ENCODE measurements at regions not wholly inside any gene's neighbourhood (a gene's known extent, or its start where the extent isn't known, plus 50 kb on each side); places are given as distances from the start of the nearest gene placed in this dataset.

DNA sequence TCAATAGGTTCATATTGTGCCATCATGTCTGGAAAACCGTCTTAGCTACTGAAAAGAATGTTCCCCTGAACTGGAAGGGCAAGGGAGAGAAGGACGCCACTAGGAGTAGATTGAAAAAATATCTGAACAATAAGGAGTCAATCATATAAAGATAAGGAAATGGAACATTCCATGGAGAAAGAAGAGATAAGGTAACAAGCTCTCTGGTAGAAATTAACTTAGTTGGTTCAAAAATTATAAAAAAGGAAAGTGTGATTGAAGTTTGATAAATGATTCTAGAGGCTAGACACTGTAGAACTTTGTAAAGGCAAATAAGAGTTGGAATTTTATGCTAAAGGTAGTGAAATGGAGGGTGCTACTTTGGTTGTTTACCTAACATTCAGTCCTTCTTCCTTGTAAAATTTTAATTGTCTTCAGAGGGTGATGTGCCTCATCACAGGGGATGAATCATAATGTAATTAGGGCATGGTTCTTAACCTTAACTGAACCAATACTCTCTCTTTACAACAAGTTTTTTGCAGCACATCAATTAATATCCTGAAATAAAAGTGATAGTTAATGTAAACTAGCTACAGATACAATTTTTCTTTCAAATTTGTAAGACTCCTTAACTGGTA, 135.5 kb downstream of the GPX5 start:
- POLR2A ChIA-PET (ENCODE audit: low non-redundant PET): no interaction called here
- no peak overlapping the region for H3K4me3 ChIP-seq (ENCODE audit: low read depth, low read length, poor library complexity, severe bottlenecking)
- DNase-seq (ENCODE audit: low spot score): no peak
- no peaks in the 10 kb centered on the region for H3K27me3 ChIP-seq (replicated peaks; ENCODE audit: insufficient read depth, low read depth, low read length, poor library complexity)
- H3K4me1 ChIP-seq (ENCODE audit: insufficient read depth, low read length, poor library complexity, severe bottlenecking): no peaks in the 10 kb centered on the region
- TF ChIP-seq, protein P1, sequence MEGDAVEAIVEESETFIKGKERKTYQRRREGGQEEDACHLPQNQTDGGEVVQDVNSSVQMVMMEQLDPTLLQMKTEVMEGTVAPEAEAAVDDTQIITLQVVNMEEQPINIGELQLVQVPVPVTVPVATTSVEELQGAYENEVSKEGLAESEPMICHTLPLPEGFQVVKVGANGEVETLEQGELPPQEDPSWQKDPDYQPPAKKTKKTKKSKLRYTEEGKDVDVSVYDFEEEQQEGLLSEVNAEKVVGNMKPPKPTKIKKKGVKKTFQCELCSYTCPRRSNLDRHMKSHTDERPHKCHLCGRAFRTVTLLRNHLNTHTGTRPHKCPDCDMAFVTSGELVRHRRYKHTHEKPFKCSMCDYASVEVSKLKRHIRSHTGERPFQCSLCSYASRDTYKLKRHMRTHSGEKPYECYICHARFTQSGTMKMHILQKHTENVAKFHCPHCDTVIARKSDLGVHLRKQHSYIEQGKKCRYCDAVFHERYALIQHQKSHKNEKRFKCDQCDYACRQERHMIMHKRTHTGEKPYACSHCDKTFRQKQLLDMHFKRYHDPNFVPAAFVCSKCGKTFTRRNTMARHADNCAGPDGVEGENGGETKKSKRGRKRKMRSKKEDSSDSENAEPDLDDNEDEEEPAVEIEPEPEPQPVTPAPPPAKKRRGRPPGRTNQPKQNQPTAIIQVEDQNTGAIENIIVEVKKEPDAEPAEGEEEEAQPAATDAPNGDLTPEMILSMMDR (conservative IDR thresholded peaks at IDR 0.05; ENCODE audit: low read depth, low read length): no peak
- TF ChIP-seq EZH2 (IDR thresholded peaks at IDR 0.05; ENCODE audit: borderline replicate concordance, low read depth, low read length, poor library complexity, severe bottlenecking): no peak
- no peaks in the 10 kb centered on the region for H3K9me3 ChIP-seq (ENCODE audit: low read depth, low read length, poor library complexity, severe bottlenecking)
- BruUV-seq (replicated peaks): no TSS peak
- CTCF ChIA-PET: no interaction called here
- no peaks in the 10 kb centered on the region for H3K36me3 ChIP-seq (ENCODE audit: insufficient read depth, low read length, poor library complexity, severe bottlenecking)
- no peak overlapping the region for H3K27ac ChIP-seq (ENCODE audit: low read depth, low read length, poor library complexity, severe bottlenecking)
- intact Hi-C loops (cut with micrococcal nuclease; ENCODE audit: unreplicated experiment): no loop called here

DNA sequence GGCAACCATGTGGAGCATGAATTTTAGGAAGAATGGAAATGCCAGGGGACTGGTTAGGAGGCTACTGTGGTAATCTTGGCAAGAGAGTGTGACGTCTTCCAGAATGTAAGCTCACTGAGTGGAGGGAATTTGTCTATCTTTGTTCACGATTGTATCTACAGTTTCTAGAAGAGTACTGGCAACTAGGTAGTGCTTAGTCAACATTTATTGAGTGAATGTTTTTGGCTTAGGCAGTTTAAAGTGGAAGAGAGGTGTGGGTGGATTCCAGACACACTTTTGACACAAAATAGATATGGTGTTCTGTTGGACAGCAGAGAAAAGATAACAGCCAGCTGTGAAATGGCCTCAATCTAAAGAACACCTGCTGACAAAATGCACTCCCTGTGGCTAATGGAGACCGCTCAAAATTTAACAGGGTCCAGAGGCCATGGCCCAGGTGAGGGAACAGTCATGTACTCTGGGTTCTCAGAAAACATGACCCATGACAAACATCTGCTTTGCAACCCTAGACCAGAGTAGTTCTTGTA, 139.3 kb downstream of the GPX5 start:
- Histone ChIP-seq H3K9me3 (ENCODE audit: low read depth, low read length, poor library complexity, severe bottlenecking) (no peaks in the 10 kb centered on the region), H3K4me3 (ENCODE audit: low read depth, low read length, poor library complexity, severe bottlenecking) (no peak overlapping the region), H3K27me3 (replicated peaks; ENCODE audit: insufficient read depth, low read depth, low read length, poor library complexity) (no peaks in the 10 kb centered on the region), H3K27ac (ENCODE audit: low read depth, low read length, poor library complexity, severe bottlenecking) (no peak overlapping the region), H3K36me3 (ENCODE audit: insufficient read depth, low read length, poor library complexity, severe bottlenecking) (no peaks in the 10 kb centered on the region), H3K4me1 (ENCODE audit: insufficient read depth, low read length, poor library complexity, severe bottlenecking) (no peaks in the 10 kb centered on the region)
- ChIA-PET POLR2A (ENCODE audit: low non-redundant PET) (no interaction called here), CTCF (no interaction called here)
- no peak for TF ChIP-seq EZH2 (IDR thresholded peaks at IDR 0.05; ENCODE audit: borderline replicate concordance, low read depth, low read length, poor library complexity, severe bottlenecking)
- TF ChIP-seq, protein P1 (conservative IDR thresholded peaks at IDR 0.05; ENCODE audit: low read depth, low read length): no peak
- intact Hi-C loops (cut with micrococcal nuclease; ENCODE audit: unreplicated experiment): no loop called here
- BruUV-seq (replicated peaks): no TSS peak
- DNase-seq (ENCODE audit: low spot score): no peak

DNA sequence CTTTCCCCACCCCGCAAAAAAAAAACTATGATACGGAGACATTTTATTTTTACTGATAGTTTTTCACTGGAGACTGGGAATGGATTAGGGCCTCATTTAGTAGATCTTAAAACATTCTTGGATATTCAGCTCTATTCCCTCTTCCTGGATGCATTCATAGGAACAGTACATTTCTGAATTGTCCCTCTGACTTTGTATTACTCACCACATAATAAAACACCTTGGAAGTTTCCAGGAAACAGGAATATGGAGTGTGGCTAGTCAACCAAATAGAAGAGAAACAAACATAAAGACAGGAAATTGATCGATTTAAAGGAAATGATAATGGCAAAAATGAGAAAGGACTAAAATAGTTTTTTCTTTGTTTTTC, 147.7 kb downstream of the GPX5 start:
- Histone ChIP-seq H3K27ac (ENCODE audit: low read depth, low read length, poor library complexity, severe bottlenecking) (no peak overlapping the region), H3K4me3 (ENCODE audit: low read depth, low read length, poor library complexity, severe bottlenecking) (peak overlapping the region; percentile 54), H3K4me1 (ENCODE audit: insufficient read depth, low read length, poor library complexity, severe bottlenecking) (no peaks in the 10 kb centered on the region), H3K27me3 (replicated peaks; ENCODE audit: insufficient read depth, low read depth, low read length, poor library complexity) (no peaks in the 10 kb centered on the region), H3K36me3 (ENCODE audit: insufficient read depth, low read length, poor library complexity, severe bottlenecking) (no peaks in the 10 kb centered on the region), H3K9me3 (ENCODE audit: low read depth, low read length, poor library complexity, severe bottlenecking) (no peaks in the 10 kb centered on the region)
- DNase-seq (ENCODE audit: low spot score): no peak
- ChIA-PET CTCF (no interaction called here), POLR2A (ENCODE audit: low non-redundant PET) (interaction anchor here (0.7 kb wide), 1 partner anchor 270 kb away, joined by 3 read pairs; no protein-coding TSS in a partner anchor)
- TF ChIP-seq, protein P1 (conservative IDR thresholded peaks at IDR 0.05; ENCODE audit: low read depth, low read length): no peak
- TF ChIP-seq EZH2 (IDR thresholded peaks at IDR 0.05; ENCODE audit: borderline replicate concordance, low read depth, low read length, poor library complexity, severe bottlenecking): no peak
- intact Hi-C loops (cut with micrococcal nuclease; ENCODE audit: unreplicated experiment): no loop called here
- BruUV-seq (replicated peaks): no TSS peak
